CD14-positive monocyte (primary cell): ENCODE measurements at regions not wholly inside any gene's neighbourhood (a gene's known extent, or its start where the extent isn't known, plus 50 kb on each side); places are given as distances from the start of the nearest gene placed in this dataset.

Experiments
- DNase-seq, 3 donors: peaks; one replicate each; pipeline ENCODE4 v3.0.0-alpha.2; 2011 to 2022
- H2AFZ ChIP-seq: 2 replicates; pipeline ENCODE4 v1.6.0; 2012; ENCODE audit warnings: mild to moderate bottlenecking, low read depth, low read length, inconsistent platforms; ENCODE audit not compliant: insufficient read depth, poor library complexity, severe bottlenecking
- H3K27ac ChIP-seq, 2 donors: 1 replicate in 1 of 2; 2 replicates in 1 of 2; pipeline ENCODE4 v1.5.1; 2012 to 2013; ENCODE audit warnings: low read length in 2 of 2, control low read depth in 1 of 2, inconsistent platforms in 1 of 2, low read depth in 1 of 2, mild to moderate bottlenecking in 1 of 2
- H3K27me3 ChIP-seq, 2 donors: one replicate each; pipeline versions ENCODE4 v1.6.0 to v1.6.1; 2011 to 2013; ENCODE audit warnings: low read length in 2 of 2; ENCODE audit not compliant: control insufficient read depth in 2 of 2, insufficient read depth in 2 of 2
- H3K36me3 ChIP-seq, 2 donors: replicated peaks in 1 of 2; 1 replicate in 1 of 2; 2 replicates in 1 of 2; pipeline versions ENCODE4 v1.5.1 to v1.6.1; 2012 to 2013; ENCODE audit warnings: low read length in 2 of 2, control low read depth in 1 of 2, inconsistent platforms in 1 of 2, mild to moderate bottlenecking in 1 of 2; ENCODE audit not compliant: insufficient read depth in 2 of 2, control insufficient read depth in 1 of 2
- H3K4me1 ChIP-seq, 2 donors: 1 replicate in 1 of 2; 2 replicates in 1 of 2; pipeline versions ENCODE4 v1.5.1 to v1.6.1; 2012 to 2013; ENCODE audit warnings: low read length in 2 of 2, control low read depth in 1 of 2, inconsistent platforms in 1 of 2, mild to moderate bottlenecking in 1 of 2, moderate library complexity in 1 of 2; ENCODE audit not compliant: insufficient read depth in 2 of 2, control insufficient read depth in 1 of 2
- H3K4me2 ChIP-seq: replicated peaks from 2 replicates; pipeline ENCODE3; 2012; ENCODE audit warnings: low read length, moderate library complexity, mild to moderate bottlenecking; ENCODE audit not compliant: poor library complexity, severe bottlenecking; ENCODE audit errors: extremely low read depth
- H3K4me3 ChIP-seq, 3 experiments: fragments of 200-600 bp in 1 of 3; sonication (generic) in 1 of 3; replicated peaks in 1 of 3; 1 replicate in 2 of 3; 2 replicates in 1 of 3; pipeline ENCODE4 v1.5.1; 2011 to 2013; ENCODE audit warnings: low read length in 3 of 3, mild to moderate bottlenecking in 3 of 3, control low read depth in 2 of 3, low read depth in 2 of 3, inconsistent platforms in 1 of 3, moderate library complexity in 1 of 3
- H3K79me2 ChIP-seq: 2 replicates; pipeline ENCODE4 v1.6.0; 2012; ENCODE audit warnings: mild to moderate bottlenecking, control low read depth, inconsistent platforms, low read length, moderate library complexity; ENCODE audit not compliant: insufficient read depth
- H3K9ac ChIP-seq: 2 replicates; pipeline ENCODE4 v1.6.0; 2017; ENCODE audit warnings: low read length, mild to moderate bottlenecking; ENCODE audit not compliant: insufficient read depth, poor library complexity, severe bottlenecking
- H3K9me3 ChIP-seq, 2 donors: replicated peaks in 1 of 2; 1 replicate in 1 of 2; 2 replicates in 1 of 2; pipeline versions ENCODE4 v1.5.1 to v1.6.1; 2012 to 2013; ENCODE audit warnings: low read length in 2 of 2, control low read depth in 1 of 2; ENCODE audit not compliant: control insufficient read depth in 1 of 2, insufficient read depth in 1 of 2
- H4K20me1 ChIP-seq: 2 replicates; pipeline ENCODE4 v1.6.0; 2012; ENCODE audit warnings: mild to moderate bottlenecking, low read length, control low read depth, moderate library complexity; ENCODE audit not compliant: insufficient read depth
- H3K27ac Mint-ChIP-seq, 7 donors: one replicate each; pipeline ENCODE4 v1.8.0; 2020; ENCODE audit warnings: mild to moderate bottlenecking in 7 of 7, mixed read lengths in 7 of 7, moderate library complexity in 6 of 7, inconsistent platforms in 2 of 7
- H3K27me3 Mint-ChIP-seq, 3 donors: one replicate each; pipeline ENCODE4 v1.8.0; 2021 to 2022; ENCODE audit warnings: low read depth in 3 of 3, mild to moderate bottlenecking in 3 of 3, mixed read lengths in 3 of 3, moderate library complexity in 3 of 3, inconsistent platforms in 1 of 3
- H3K36me3 Mint-ChIP-seq, 2 donors: one replicate each; pipeline ENCODE4 v1.8.0; 2020; ENCODE audit warnings: mixed read lengths in 2 of 2, inconsistent platforms in 1 of 2, mild to moderate bottlenecking in 1 of 2
- H3K4me1 Mint-ChIP-seq: one replicate; pipeline ENCODE4 v1.8.0; 2020; ENCODE audit warnings: mild to moderate bottlenecking, mixed read lengths
- H3K4me3 Mint-ChIP-seq, 2 donors: one replicate each; pipeline ENCODE4 v1.8.0; 2020; ENCODE audit warnings: mild to moderate bottlenecking in 2 of 2, mixed read lengths in 2 of 2, moderate library complexity in 1 of 2
- H3K9me3 Mint-ChIP-seq, 7 donors: one replicate each; pipeline ENCODE4 v1.8.0; 2020 to 2022; ENCODE audit warnings: mixed read lengths in 7 of 7, mild to moderate bottlenecking in 6 of 7, moderate library complexity in 6 of 7, inconsistent platforms in 2 of 7
- WGBS: methylation state at CpG from one replicate; pipeline ENCODE4 v1.1.5; 2013; ENCODE audit warnings: missing lambda C conversion rate; ENCODE audit not compliant: insufficient coverage; 5-methylcytosine and 5-hydroxymethylcytosine counted together
- intact Hi-C, 2 donors: fragments of 100-400 bp; cut with micrococcal nuclease; formaldehyde crosslinking; loops; one replicate each; pipeline versions ENCODE4 v1.15.0 to v1.15.1; 2023
- TF ChIP-seq, protein P1 (sequence below): fragments of 200-600 bp; IDR thresholded peaks from one replicate; pipeline ENCODE4 v1.8.0; 2022; ENCODE audit warnings: antibody characterized with exemption, mild to moderate bottlenecking

DNA sequence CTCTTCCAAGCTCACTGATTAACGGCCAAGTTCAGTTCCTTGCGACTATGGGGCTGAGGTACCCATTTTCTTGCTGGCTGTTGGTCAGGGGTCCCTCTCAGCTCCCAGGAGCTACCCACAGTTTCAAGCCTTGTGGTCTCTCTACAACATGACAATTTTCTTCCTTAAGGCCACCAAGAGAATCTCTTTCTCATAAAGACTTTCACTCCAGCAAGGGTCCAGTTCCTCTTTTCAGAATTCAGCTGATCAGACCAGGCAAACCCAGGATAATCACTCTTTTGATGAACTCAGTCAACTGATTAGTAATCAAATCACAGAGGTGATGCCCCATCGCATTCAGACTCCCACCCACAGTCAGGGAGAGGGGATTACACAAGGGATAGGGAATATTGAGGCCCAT is 129.7 kb downstream of the IRS1 start:
- Mint-ChIP-seq H3K36me3 (no peaks in the 10 kb centered on the region), H3K4me1 (no peaks in the 10 kb centered on the region), H3K27ac (peak overlapping the region in 2 of 7 donors; percentile 1 to 28), H3K27me3 (peaks cover 8 to 23% (median 12%) of the 10 kb centered on the region in 3 donors), H3K4me3 (no peak overlapping the region), H3K9me3 (peaks cover 0 to 2% (median 0%) of the 10 kb centered on the region in 7 donors)
- Histone ChIP-seq H3K36me3 (no peaks in the 10 kb centered on the region), H2AFZ (no peak overlapping the region), H3K27me3 (peaks cover 0 to 5% of the 10 kb centered on the region in 2 donors), H3K27ac (no peak overlapping the region), H3K4me2 (no peak overlapping the region), H3K4me3 (no peak overlapping the region), H3K79me2 (no peaks in the 10 kb centered on the region), H3K9me3 (no peaks in the 10 kb centered on the region), H3K9ac (no peak overlapping the region), H3K4me1 (no peaks in the 10 kb centered on the region), H4K20me1 (no peaks in the 10 kb centered on the region)
- intact Hi-C loops, result no loop called here
- no peak for DNase-seq
- TF ChIP-seq, protein P1, sequence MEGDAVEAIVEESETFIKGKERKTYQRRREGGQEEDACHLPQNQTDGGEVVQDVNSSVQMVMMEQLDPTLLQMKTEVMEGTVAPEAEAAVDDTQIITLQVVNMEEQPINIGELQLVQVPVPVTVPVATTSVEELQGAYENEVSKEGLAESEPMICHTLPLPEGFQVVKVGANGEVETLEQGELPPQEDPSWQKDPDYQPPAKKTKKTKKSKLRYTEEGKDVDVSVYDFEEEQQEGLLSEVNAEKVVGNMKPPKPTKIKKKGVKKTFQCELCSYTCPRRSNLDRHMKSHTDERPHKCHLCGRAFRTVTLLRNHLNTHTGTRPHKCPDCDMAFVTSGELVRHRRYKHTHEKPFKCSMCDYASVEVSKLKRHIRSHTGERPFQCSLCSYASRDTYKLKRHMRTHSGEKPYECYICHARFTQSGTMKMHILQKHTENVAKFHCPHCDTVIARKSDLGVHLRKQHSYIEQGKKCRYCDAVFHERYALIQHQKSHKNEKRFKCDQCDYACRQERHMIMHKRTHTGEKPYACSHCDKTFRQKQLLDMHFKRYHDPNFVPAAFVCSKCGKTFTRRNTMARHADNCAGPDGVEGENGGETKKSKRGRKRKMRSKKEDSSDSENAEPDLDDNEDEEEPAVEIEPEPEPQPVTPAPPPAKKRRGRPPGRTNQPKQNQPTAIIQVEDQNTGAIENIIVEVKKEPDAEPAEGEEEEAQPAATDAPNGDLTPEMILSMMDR, result no peak
- WGBS, result 94% methylated on average over 2 of the region's 3 CpGs

DNA sequence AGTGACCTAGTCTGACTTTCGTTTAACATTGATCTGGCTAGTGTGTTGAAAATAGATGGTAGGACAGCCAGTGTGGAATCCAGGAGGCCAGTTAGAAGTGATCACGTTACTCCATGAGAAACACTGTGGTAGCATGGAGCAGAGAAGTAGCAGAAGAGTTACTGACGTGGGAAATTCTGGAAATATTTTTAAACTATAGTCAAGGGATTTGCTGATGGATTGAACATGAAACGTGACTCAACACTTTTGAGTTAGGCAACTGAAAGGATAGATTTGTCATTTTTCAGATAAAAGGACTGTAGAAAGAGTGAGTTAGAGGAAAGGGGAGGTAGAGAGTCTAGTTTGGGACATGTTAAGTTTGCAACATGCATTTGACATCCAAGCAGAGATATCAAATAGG is 130.4 kb downstream of the IRS1 start:
- 87% methylated on average over 3 of the region's 4 CpGs for WGBS
- Mint-ChIP-seq H3K27ac (no peak overlapping the region), H3K27me3 (peaks cover 10 to 25% (median 12%) of the 10 kb centered on the region in 3 donors), H3K36me3 (no peaks in the 10 kb centered on the region), H3K4me1 (no peaks in the 10 kb centered on the region), H3K4me3 (no peak overlapping the region), H3K9me3 (peaks cover 0 to 2% (median 0%) of the 10 kb centered on the region in 7 donors)
- Histone ChIP-seq H3K27ac (no peak overlapping the region), H3K9ac (no peak overlapping the region), H3K79me2 (no peaks in the 10 kb centered on the region), H3K9me3 (no peaks in the 10 kb centered on the region), H4K20me1 (no peaks in the 10 kb centered on the region), H2AFZ (no peak overlapping the region), H3K27me3 (peaks cover 0 to 11% of the 10 kb centered on the region in 2 donors), H3K4me2 (no peak overlapping the region), H3K4me1 (no peaks in the 10 kb centered on the region), H3K4me3 (no peak overlapping the region), H3K36me3 (no peaks in the 10 kb centered on the region)
- TF ChIP-seq, protein P1, result no peak
- intact Hi-C loops, result no loop called here
- no peak for DNase-seq
